ENCODE measurements at regions not wholly inside any gene's neighbourhood (a gene's known extent, or its start where the extent isn't known, plus 50 kb on each side); places are given as distances from the start of the nearest gene placed in this dataset.
"Not testable (repeated sequence)": the region's sequence is repeated elsewhere in the genome, so short reads cannot be mapped to it uniquely, and the experiment has no call there.

DNA sequence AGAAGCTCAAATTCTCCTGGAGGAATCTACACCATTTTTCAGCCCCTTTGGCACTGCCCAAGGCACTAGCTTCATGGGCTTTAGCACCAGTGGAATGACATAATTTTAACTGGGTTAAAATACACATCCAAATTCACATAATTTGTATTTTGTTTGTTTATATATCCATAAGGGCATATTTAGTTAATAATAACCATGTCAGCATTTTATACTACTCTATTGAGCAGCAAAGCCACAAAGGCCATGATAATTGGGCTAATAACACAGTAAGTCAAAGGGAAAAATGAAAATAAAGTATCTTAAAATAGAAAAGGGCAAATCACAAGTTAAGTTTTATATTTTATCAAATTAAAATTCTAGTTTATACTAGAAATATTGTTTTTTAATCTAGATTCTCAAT is 262.7 kb upstream of the TACR3 start:
- no peak for DNase-seq

DNA sequence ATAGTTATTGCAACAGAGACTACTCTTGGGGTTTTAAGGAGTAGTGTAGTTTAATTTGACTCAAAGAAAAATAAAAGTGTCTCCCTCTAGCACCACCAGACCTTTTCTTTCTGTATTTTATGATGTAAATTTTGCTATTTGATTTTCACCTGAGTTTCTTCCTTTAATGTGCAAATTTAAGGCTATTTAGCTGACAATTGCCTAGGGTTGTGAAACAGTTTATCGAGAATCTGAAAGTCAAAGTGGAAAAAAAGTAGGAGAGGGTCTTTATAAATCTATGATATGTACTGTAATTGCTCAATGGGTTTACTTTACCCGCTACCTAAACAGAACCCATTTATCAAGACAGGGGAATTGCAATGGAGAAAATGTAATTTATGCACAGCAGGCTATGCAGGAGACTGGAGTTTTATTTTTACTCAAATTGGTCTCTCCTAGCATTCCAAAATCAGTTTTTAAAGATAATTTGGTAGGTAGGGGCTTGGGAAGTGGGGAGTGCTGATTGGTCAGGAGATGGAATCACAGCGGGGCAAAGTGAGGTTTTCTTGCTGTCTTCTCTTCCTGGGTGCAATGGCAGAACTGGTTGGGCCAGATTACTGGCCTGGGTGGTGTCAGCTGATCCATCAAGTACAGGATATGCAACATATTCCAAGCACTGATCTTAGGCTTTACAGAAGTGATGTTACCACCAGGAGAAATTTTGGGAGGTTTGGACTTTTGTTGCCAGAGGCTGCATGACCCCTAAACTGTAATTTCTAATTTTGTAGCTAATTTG is 228.6 kb upstream of the TACR3 start:
- DNase-seq, result no peak

DNA sequence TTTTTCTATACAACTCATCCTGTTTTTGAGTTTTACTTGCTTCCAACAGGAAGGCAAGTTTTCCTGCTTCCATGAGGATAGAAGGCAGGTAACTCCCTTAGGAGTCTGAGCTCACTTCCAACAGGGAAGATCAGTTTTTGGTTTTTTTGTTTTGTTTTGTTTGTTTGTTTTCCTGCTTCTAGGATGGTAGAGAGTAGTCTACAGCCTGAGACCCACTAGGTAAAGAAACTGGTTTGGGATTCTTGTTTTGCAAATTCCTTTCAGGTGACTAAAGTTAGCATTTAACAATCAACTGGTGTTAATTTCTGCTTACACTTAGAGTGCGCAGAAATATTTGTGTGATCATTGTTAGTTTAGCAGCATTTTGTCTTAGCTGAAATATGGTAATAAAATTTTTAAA is 227.8 kb upstream of the TACR3 start:
- DNase-seq, result no peak

DNA sequence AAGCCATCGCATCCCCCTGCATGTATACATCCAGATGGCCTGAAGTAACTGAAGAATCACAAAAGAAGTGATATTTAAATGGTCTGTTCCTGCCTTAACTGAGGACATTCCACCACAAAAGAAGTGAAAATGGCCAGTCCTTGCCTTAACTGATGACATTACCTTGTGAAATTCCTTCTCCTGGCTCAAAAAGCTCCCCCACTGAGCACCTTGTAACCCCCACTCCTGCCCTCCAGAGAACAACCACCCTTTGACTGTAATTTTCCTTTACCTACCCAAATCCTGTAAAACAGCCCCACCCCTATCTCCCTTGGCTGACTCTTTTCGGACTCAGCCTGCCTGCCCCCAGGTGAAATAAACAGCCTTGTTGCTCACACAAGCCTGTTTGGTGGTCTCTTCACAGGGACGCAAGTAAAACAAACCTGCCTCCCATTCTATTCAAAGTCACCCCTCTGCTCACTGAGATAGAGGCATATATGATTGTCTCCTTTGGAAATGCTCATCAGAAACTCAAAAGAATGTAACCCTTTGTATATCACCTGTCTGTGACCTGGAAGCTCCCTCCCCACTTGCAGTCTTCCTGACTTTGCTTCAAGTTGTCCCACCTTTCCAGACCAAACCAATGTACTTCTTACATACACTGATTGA is 227.0 kb upstream of the TACR3 start:
- not testable (repeated sequence) for DNase-seq

DNA sequence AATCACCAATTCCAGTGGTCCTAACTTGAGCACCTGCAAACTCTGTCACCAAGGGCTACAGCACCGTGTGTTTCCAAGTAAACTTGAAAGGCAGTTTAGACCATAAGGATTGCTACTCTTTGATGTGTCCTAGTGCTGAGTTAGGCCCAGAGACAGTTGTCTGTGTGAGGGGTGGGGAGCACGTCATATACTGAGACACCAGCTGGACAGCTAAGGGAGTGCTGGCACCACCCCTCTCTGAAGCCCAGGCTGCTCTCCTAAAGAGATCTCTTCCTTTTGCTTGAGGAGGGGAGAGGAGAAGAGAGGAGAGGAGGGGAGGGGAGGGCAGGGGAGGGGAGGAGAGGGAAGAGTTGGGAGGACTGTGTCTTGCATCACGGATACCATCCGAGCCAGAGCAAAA is 218.7 kb upstream of the TACR3 start:
- DNase-seq, result no peak

DNA sequence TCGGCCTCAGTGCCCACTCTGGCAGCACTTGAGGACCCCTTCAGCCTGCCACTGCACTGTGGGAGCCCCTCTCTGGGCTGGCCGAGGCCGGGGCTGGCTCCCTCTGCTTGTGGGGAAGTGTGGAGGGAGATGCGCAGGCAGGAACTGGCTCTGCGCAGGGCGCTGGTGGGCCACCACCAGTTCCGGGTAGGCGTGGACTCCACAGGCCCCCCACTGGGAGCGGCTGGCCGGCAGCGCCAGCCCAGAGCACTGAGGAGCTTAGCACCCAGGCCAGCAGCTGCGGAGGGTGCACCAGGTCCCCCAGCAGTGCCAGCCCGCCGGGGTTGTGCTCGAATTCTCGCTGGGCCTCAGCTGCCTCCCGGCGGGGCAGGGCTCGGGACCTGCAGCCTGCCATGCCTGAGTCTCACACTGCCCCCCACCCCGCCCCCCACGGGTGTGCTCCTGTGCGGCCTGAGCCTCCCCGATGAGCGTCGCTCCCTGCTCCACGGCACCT is 216.9 kb upstream of the TACR3 start:
- DNase-seq, result no peak

DNA sequence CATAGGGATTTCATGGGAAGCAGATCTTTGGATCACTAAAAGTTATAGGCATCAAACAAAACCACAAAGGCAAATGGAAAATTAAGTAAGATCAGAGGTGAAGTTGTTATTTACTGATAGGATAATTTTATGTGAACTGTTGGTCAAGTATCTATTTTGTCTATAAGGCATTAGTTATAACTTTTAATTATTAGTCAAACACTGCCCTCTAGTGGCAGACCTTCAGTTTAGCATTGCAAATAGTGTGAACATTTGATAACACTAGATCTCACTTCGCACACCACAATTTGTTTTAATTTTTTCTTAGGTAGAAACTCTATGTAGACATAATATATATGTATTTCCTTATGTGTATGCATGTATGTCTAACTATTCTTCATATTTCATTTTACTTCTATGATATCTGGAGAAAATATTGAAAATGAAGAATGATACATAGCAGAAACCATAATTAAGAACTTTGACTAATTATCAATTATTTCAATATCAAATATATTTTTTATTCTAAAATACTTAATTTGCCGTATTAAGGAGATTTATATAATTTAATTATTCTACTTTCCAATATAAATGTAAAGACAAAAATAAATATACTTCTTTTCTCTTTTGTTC is 214.5 kb upstream of the TACR3 start:
- peak; percentile 5 for DNase-seq

DNA sequence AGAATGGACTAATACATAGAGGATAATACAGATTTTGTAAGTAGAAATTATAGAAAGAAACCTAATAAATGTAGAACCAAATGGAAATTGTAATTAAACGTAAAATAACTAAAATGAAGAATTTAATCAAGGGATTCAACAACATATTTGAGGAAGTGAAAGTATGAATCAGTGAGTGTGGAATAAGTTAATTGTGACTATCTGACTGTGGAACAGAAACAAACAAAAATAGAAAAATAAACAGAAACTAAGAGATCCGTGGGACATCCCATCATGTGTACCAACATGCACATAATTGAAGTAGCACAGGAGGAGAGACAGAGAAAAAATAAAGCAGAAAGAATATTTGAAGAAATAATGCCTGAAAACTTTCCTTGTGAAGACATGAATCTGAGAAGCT is 208.6 kb upstream of the TACR3 start:
- no peak for DNase-seq

DNA sequence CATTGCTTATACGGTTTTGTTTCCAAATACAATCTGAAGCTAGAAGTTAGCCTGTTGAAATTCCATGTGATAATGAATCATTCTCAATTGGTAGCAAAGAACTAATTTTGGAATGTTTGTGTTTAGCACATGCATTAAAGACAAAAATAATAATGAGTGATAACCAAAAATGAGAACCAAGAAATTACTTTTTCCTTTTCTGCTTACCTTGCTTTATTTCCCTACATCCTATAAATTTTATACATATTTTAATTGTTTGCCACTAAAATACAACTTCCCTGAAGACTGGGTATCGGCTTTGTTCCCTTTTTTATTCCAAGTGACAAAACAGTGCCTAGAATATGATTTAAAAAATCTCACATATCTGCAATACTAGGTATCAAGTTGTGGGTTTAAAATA is 203.8 kb upstream of the TACR3 start:
- DNase-seq, result no peak

DNA sequence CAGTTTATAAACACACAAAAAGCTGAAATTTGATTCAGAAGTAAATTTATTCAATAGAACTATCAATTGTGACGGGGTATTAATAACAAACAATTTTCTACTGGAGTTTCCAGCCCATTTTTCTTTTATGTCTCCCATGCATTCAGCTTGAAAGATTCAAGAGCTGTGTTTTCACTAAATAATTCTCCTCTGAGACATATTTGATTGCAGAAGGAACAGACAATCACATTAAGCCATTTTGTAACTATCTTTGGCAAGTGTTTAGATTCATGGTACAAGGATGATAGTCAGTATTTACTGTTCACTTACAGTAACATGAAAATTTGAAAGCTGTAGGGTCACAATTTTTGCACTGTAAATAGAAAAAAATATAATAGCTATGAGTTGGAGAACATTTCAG is 198.4 kb upstream of the TACR3 start:
- DNase-seq, result no peak

DNA sequence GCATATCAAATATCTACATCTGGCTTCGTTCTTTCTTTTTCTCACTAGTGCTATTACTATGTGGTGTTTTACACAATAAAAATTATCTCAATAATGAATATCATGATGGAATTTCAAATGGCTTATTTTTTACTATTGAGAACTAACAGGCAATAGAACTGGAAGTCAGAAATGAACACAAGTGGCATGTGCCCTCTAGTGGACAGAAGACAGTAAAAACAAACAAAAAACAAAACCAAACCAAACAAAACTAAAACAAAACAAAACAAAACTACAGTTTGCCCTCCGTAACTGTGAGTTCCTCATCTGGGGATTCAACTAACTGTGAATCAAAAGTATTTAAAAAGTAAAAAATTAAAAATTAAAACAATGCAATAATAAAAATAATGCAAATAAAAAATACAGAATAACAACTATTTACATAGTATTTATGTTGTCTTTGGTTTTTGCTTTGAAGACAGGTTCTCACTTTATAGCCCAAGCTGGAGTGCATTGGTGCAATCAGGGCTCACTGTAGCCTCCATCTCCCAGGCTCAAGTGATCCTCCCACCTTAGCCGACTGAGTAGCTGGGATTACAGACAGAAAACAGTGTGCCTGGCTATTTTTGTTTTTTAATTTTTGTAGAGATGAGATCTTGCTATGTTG is 195.6 kb upstream of the TACR3 start:
- no peak for DNase-seq

DNA sequence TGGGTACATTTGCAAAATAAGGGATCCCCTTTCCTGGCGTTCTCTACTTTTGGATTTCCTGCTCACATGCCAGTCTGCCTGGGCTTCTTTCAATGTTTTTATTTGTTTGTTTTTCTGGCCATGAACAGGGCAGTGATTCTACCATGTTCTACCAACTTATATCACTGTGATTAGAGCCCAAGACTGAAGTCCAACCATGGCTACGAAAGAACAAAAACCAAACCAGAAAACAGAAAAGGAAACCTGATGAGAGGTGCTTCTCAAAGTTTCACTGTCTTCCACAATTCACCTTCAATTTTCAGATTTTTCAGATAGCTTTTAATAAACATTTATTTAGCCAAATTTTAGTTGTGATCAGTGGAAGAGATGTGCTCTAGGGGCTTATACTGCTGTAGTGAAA is 187.6 kb upstream of the TACR3 start:
- DNase-seq, result no peak

DNA sequence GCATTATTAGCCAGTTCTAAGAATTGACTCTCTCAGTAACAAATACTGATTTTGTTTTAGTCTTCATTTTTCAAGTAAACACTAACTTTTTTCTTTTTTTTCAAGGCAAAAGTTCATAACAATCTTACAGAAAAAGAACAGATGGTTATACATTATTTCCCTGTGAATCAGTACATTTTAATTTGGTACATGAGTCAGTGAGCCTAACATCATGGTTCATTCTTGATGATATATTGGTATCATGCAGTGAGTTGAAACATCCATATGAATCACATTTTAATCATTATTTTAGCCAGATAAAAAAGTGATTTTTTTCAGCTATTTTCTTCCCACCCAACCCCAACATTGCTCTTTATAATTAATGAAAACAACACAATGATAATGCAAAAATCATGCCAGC is 184.3 kb upstream of the TACR3 start:
- no peak for DNase-seq

DNA sequence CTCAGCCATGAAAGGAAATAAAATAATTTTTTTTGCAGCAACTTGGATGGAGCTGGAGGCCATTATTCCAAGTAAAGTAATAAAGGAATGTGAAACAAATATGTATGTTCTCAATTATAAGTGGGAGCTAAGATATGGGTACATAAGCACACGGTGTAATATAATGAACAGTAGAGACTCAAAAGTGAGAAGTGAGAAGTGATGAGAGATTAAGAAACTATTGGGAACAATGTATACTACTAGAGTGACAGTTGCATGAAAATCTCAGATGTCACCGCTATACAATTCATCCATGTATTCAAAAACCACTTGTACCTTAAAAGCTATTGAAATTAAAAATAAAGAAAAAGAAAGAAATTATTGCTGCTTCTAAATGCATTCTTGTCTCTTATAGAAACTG is 182.9 kb upstream of the TACR3 start:
- no peak for DNase-seq

DNA sequence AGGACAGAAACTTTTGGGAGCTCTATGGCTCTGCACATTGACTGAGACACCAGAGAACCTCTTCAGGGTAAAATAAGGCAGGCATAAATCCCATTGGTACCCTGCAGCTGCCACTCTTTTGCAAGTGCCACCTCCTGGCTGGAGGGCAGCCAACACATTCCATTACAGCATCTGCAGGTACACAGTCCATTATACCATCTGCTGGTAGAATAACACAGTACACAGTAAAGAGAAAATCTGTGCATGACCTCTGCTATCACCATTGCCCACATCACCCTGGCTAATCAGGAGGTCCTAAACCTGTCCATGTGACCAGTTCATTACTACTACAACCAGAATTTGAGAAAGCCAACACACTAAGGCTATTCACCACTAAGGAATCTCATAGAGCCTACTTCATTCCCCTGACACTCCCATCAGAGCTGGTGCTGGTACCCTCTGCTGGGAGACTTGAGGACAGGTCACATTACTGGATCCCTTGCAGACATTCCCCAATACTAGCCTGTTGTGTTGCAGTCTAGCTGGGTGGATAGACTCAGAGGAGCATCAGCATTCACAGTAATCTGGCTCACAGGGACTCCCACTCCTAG is 176.2 kb upstream of the TACR3 start:
- DNase-seq, result no peak

DNA sequence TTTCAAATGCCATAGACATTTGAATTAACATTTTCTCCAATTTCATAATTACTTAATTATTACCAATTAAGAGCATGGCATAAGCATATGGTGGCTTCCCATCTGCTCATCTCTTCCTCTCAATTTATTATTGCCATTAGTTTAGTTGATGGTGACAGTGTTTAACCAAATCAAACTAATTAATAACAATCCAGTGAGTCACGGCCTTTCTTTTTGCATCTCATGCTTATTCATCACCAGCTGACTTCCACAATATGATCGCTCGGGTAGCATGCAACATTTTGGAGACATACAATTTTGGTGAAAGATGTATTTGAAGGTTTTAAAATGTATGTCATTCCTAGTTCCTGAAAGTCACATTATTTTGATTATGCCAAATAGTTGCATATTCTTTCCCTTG is 172.8 kb upstream of the TACR3 start:
- DNase-seq, result no peak

DNA sequence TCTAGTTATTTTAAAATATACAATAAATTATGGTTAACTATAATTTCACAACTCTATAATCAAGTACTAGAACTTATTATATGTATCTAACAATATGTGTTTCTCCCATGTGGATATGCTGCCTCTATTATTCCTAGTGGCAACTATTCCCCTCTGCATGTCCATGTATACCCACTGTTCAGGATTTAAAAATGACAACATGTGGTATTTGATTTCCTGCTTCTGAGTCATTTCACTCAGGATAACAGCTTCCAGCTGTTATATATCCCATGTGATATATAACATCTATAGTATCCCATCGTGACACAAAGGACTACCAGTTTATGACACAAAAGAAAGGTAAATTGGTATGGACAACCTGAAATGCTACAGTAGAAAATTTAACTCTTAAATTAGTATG is 167.4 kb upstream of the TACR3 start:
- DNase-seq, result no peak

DNA sequence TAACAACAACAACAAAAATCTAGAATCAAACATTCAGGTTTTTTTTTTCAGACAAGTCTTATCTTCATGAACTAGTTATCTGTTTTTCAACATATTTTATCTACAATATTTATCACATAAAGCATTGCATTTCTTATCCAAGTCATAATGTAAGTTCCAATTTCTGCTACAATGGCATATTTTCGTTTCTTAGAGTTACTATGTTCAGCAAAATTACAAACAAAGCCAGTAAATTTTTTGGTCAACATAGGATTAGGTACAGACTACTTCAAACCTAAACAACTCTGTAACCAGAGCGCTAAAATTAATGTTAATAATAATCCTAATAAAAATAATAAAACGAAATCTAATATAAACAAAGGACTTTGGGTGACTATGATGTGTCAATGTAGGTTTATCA is 165.4 kb upstream of the TACR3 start:
- DNase-seq, result no peak

DNA sequence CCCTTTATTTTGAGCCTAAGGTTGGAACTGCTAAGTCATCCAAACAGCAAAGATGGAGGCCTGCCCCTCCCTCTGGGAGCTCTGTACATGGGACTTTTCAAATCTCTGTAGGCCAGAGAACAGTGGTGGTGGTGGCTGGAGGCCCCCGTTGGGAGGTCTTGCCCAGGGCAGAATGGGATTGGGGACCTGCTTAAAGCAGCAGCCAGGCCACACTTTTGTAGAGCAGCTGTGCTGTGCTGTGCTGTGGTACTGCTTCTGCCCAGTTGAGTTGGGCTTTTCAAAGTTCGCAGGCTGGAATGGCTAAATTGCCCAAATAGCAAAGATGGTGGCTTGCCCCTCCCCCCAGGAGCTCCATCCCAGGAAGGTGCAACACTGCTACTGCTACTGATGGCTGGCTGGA is 147.5 kb upstream of the TACR3 start:
- no peak for DNase-seq

DNA sequence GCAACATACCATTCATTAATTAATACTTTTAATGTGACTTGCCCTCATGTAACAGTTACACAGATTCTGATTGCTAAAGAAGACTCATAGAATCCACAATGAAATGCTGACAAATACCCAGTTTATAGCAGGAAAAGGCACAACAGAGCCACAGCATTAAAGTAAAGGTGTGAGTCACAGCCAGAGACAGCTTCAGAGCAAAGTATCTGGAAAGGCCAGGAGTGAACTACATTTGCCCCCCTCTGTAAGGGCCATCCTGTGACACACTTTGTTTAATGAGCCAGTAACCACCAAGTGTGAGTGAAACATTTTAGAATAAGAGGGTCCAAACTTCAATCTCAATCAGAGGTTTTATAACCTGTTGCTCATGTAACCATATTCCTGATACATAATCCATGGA is 133.8 kb upstream of the TACR3 start:
- no peak for DNase-seq

DNA sequence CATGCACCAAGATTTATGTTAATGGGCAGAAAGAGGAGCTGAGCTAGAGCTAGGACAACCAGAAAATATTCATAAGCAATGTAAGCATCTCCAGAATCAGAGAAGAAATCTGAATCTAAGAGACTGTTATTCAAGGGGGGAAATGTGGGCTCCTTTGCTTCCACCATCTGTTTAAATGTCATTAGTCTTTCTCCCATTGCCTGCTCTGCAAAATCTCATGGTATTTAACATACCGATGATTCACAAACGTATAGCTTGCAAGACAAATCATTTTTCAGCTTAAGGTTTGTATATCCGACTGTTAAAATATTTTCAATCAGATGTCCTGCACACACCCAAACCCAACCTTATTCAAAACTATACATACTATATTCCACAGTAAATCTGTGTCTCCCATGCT is 133.4 kb upstream of the TACR3 start:
- DNase-seq, result no peak

DNA sequence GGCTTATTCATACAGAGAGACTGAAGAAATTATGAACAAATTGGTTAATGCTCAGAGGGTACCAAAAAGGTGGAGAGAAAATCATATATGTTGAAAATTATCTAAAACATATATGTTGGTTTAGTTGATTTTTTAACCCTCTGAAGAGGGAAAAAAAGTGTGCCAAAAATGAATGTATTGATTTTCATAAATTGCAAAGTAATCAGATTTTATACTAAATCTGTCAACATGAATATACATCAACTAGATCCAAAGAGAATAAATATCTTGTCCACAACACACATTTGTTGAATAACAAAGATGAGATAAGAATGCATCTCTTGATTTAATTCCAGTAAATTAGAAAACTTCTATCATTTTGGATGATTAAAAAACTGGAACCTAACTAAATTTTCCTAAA is 125.3 kb upstream of the TACR3 start:
- no peak for DNase-seq

DNA sequence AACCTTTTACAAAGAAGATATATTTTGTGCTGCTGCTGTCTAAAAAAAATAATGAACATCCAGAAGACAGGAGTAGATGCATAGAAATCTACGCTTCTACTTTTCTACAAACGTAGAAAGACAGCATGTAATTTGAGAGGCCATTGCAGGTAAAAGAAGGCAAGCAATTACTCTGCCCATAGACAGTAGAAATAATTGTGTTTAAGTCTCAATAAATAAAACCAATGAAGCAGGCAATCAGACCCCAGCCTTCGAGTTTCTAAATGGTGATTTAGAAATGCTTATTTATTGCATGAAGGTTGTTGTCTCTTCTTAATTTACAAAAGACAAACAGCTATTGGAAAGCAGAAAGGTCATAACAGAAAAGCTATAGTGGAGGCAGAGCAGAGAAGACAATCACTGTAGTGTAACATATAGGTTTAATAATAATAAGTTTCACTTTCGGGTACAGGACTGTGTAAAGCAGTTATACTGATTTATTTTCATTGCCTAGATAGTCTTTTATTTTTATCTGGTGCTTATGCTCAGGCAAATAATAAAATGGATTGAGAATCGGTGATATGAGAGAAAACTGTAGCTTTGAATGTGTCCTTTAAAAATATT is 123.0 kb upstream of the TACR3 start:
- no peak for DNase-seq
